SK-N-SH (cell line): ENCODE measurements at regions not wholly inside any gene's neighbourhood (a gene's known extent, or its start where the extent isn't known, plus 50 kb on each side); places are given as distances from the start of the nearest gene placed in this dataset.

Experiments
- CTCF ChIA-PET: fragments of 300-600, 350-600 bp; formaldehyde crosslinking; extraction: SDS; loops from one replicate; lab custom pipeline; 2021; lab: Yijun Ruan, JAX
- POLR2A ChIA-PET: fragments of 350-600 bp; sonication (Branson Sonifier 250); formaldehyde crosslinking; extraction: SDS; loops from one replicate; lab custom pipeline; 2020; ENCODE audit warnings: antibody characterized with exemption, inconsistent platforms; lab: Yijun Ruan, JAX
- DNase-seq: peaks from one replicate; pipeline ENCODE4 v3.0.0; 2012
- H2AFZ ChIP-seq: fragments of 200-600 bp; sonication (generic); 2 replicates; pipeline ENCODE4 v1.8.1; 2016; ENCODE audit warnings: antibody characterized with exemption, mild to moderate bottlenecking, low read depth
- H3F3A ChIP-seq: fragments of 200-600 bp; sonication (generic); replicated peaks from 2 replicates; pipeline ENCODE3; 2016; ENCODE audit warnings: antibody characterized with exemption, mild to moderate bottlenecking; ENCODE audit not compliant: insufficient read depth
- H3K27ac ChIP-seq, 2 experiments: fragments of 200-500 bp in 1 of 2; fragments of 200-600 bp in 1 of 2; sonication (Bioruptor generic) in 1 of 2; sonication (generic), shearing (Covaris generic) in 1 of 2; 2 replicates each; pipeline versions ENCODE4 v1.5.1 to v1.6.1; 2014 to 2016; ENCODE audit warnings: low read depth in 2 of 2, inconsistent platforms in 1 of 2, low read length in 1 of 2, mild to moderate bottlenecking in 1 of 2, mixed read lengths in 1 of 2
- H3K27me3 ChIP-seq: fragments of 200-600 bp; sonication (generic), shearing (Covaris generic); 2 replicates; pipeline ENCODE4 v1.6.1; 2016; ENCODE audit warnings: mixed run types; ENCODE audit not compliant: insufficient read depth
- H3K36me3 ChIP-seq, 2 experiments: fragments of 200-500 bp in 1 of 2; fragments of 200-600 bp in 1 of 2; sonication (Bioruptor generic) in 1 of 2; sonication (generic) in 1 of 2; replicated peaks in 1 of 2; 2 replicates each; pipeline versions ENCODE3 to v1.5.1; 2014 to 2016; ENCODE audit warnings: low read length in 1 of 2, mild to moderate bottlenecking in 1 of 2; ENCODE audit not compliant: insufficient read depth in 2 of 2, control insufficient read depth in 1 of 2
- H3K4me1 ChIP-seq, 2 experiments: fragments of 200-500 bp in 1 of 2; fragments of 200-600 bp in 1 of 2; sonication (Bioruptor generic) in 1 of 2; sonication (generic), shearing (Covaris generic) in 1 of 2; 2 replicates each; pipeline versions ENCODE4 v1.5.1 to v1.6.1; 2014 to 2016; ENCODE audit warnings: low read depth in 1 of 2, low read length in 1 of 2, mixed run types in 1 of 2; ENCODE audit not compliant: insufficient read depth in 2 of 2, control insufficient read depth in 1 of 2
- H3K4me2 ChIP-seq: fragments of 200-600 bp; sonication (generic), shearing (Covaris generic); 2 replicates; pipeline ENCODE4 v1.6.1; 2017; ENCODE audit warnings: mixed run types
- H3K4me3 ChIP-seq, 2 experiments: fragments of 200-500 bp in 1 of 2; fragments of 200-600 bp in 1 of 2; sonication (Bioruptor generic) in 1 of 2; sonication (generic), shearing (Covaris generic) in 1 of 2; 2 replicates each; pipeline versions ENCODE4 v1.5.1 to v1.8.1; 2014 to 2016; ENCODE audit warnings: low read depth in 2 of 2, inconsistent platforms in 1 of 2, low read length in 1 of 2, mild to moderate bottlenecking in 1 of 2, mixed read lengths in 1 of 2, moderate library complexity in 1 of 2
- H3K79me2 ChIP-seq: fragments of 200-600 bp; sonication (generic); 2 replicates; pipeline ENCODE4 v1.8.1; 2017; ENCODE audit warnings: mild to moderate bottlenecking; ENCODE audit not compliant: insufficient read depth
- H3K9ac ChIP-seq: fragments of 200-600 bp; sonication (generic); 2 replicates; pipeline ENCODE4 v1.6.1; 2017; ENCODE audit warnings: mixed run types
- H3K9me2 ChIP-seq: fragments of 200-600 bp; sonication (generic); 2 replicates; pipeline ENCODE4 v1.6.1; 2017; ENCODE audit warnings: mixed run types
- H3K9me3 ChIP-seq: fragments of 200-600 bp; sonication (generic); 2 replicates; pipeline ENCODE4 v1.6.1; 2017; ENCODE audit warnings: mixed run types, mild to moderate bottlenecking, moderate library complexity
- H4K20me1 ChIP-seq: fragments of 200-600 bp; sonication (generic); 2 replicates; pipeline ENCODE4 v1.6.1; 2017; ENCODE audit warnings: mild to moderate bottlenecking, mixed run types; ENCODE audit not compliant: insufficient read depth
- EZH2phosphoT487 ChIP-seq: fragments of 200-600 bp; sonication (generic); IDR thresholded peaks from 2 replicates; pipeline ENCODE4 v1.6.1; 2017; ENCODE audit warnings: low read depth, mixed run types, mild to moderate bottlenecking, antibody characterized with exemption, moderate library complexity, borderline replicate concordance
- FOSL2 ChIP-seq: IDR thresholded peaks from 2 replicates; pipeline ENCODE4 v1.4.0; 2012; ENCODE audit warnings: low read depth, mild to moderate bottlenecking, moderate library complexity, borderline replicate concordance
- FOXJ3 ChIP-seq: sonication (generic); formaldehyde crosslinking; IDR thresholded peaks from 2 replicates; pipeline ENCODE4 v1.5.1; 2020; ENCODE audit warnings: mild to moderate bottlenecking, missing genetic modification reagents
- FOXM1 ChIP-seq: IDR thresholded peaks from 2 replicates; pipeline ENCODE4 v1.4.0; 2012; ENCODE audit warnings: low read depth, mild to moderate bottlenecking
- IRF3 ChIP-seq: fragments of 150-350 bp; IDR thresholded peaks from 2 replicates; pipeline ENCODE4 v1.6.1; 2016; ENCODE audit warnings: mild to moderate bottlenecking, low read depth, low read length
- NRF1 ChIP-seq: IDR thresholded peaks from 2 replicates; pipeline ENCODE4 v1.6.1; 2012; ENCODE audit warnings: low read depth, mild to moderate bottlenecking, low read length
- PBX3 ChIP-seq: IDR thresholded peaks from 2 replicates; pipeline ENCODE4; 2012
- POLR2AphosphoS5 ChIP-seq: IDR thresholded peaks from 2 replicates; pipeline ENCODE4 v1.6.1; 2012; ENCODE audit warnings: low read depth, low read length
- REST ChIP-seq: IDR thresholded peaks from 2 replicates; pipeline ENCODE4 v1.6.1; 2012; ENCODE audit warnings: mild to moderate bottlenecking, low read depth, low read length, moderate library complexity
- RFX5 ChIP-seq: IDR thresholded peaks from 2 replicates; pipeline ENCODE4 v1.6.1; 2012; ENCODE audit warnings: mild to moderate bottlenecking, improper control_type of control experiment, low read length
- SIN3A ChIP-seq: IDR thresholded peaks from 2 replicates; pipeline ENCODE4 v1.6.1; 2012; ENCODE audit warnings: low read depth, mild to moderate bottlenecking, low read length, moderate library complexity, borderline replicate concordance
- TAF1 ChIP-seq: IDR thresholded peaks from 2 replicates; pipeline ENCODE4 v1.6.1; 2012; ENCODE audit warnings: low read depth, mild to moderate bottlenecking, low read length, moderate library complexity, borderline replicate concordance
- YY1 ChIP-seq: IDR thresholded peaks from 2 replicates; pipeline ENCODE4 v1.4.0; 2012; ENCODE audit warnings: low read depth, mild to moderate bottlenecking
- WGBS: methylation state at CpG from one replicate; pipeline ENCODE4 v1.1.6; 2017; ENCODE audit warnings: low lambda C conversion rate; 5-methylcytosine and 5-hydroxymethylcytosine counted together

GRCh38 chr16:11429123-11429522, 83.9 kb downstream of the RMI2 start:
- CTCF ChIA-PET = no interaction called here
- no peak overlapping the region for H2AFZ ChIP-seq
- no peak overlapping the region for H3K4me2 ChIP-seq
- WGBS = 65% methylated on average over 6 of the region's 6 CpGs
- H3K27ac ChIP-seq = no peak overlapping the region
- no peaks in the 10 kb centered on the region for H3K9me3 ChIP-seq
- POLR2A ChIA-PET = no interaction called here
- no peak for DNase-seq
- no peaks in the 10 kb centered on the region for H3K36me3 ChIP-seq
- no peaks in the 10 kb centered on the region for H3K27me3 ChIP-seq
- H3K4me1 ChIP-seq = no peaks in the 10 kb centered on the region
- TF ChIP-seq POLR2AphosphoS5 = no peak
- TF ChIP-seq SIN3A = no peak
- TF ChIP-seq FOXJ3 (CRISPR knock-in tag) = no peak
- TF ChIP-seq IRF3 = no peak
- TF ChIP-seq PBX3 = no peak
- TF ChIP-seq REST = no peak
- TF ChIP-seq EZH2phosphoT487 = no peak
- TF ChIP-seq RFX5 = no peak
- no peak for TF ChIP-seq FOXM1
- TF ChIP-seq YY1 = no peak
- TF ChIP-seq FOSL2 = no peak
- TF ChIP-seq NRF1 = no peak
- TF ChIP-seq TAF1 = no peak
- no peaks in the 10 kb centered on the region for H3K9me2 ChIP-seq
- H3K4me3 ChIP-seq = no peak overlapping the region
- no peaks in the 10 kb centered on the region for H4K20me1 ChIP-seq
- H3F3A ChIP-seq = no peaks in the 10 kb centered on the region
- no peaks in the 10 kb centered on the region for H3K79me2 ChIP-seq
- H3K9ac ChIP-seq = no peak overlapping the region
